PC-9 (cell line): ENCODE measurements at regions not wholly inside any gene's neighbourhood (a gene's known extent, or its start where the extent isn't known, plus 50 kb on each side); places are given as distances from the start of the nearest gene placed in this dataset.

ENCODE experiments used
- BruUV-seq: library from RNA; stranded (reverse); fragments of 400-500 nt; replicated peaks from 2 replicates; lab custom pipeline; 2021; lab: Mats Ljungman, UMichigan
- CTCF ChIA-PET: fragments of 300-600 bp; sonication (Branson Sonifier 250); formaldehyde crosslinking; loops from one replicate; lab custom pipeline; 2022; ENCODE audit warnings: antibody characterized with exemption; lab: Charles Lee
- POLR2A ChIA-PET: fragments of 300-600 bp; sonication (Branson Sonifier 250); formaldehyde crosslinking; loops from one replicate; lab custom pipeline; 2022; ENCODE audit warnings: antibody characterized with exemption; ENCODE audit not compliant: unreplicated experiment; lab: Charles Lee
- DNase-seq, 2 experiments: peaks; one replicate each; pipeline versions ENCODE4 v3.0.0 to v3.0.0-alpha.2; 2015 to 2022; ENCODE audit warnings: mixed read lengths in 1 of 2
- H2AFZ ChIP-seq: fragments of 200-600 bp; sonication (generic); 2 replicates; pipeline ENCODE4 v1.8.1; 2017; ENCODE audit warnings: antibody characterized with exemption
- H3F3A ChIP-seq: fragments of 200-600 bp; sonication (generic); 2 replicates; pipeline ENCODE4 v1.8.1; 2017; ENCODE audit warnings: antibody characterized with exemption, mild to moderate bottlenecking, low read depth; ENCODE audit not compliant: insufficient read depth
- H3K27ac ChIP-seq: fragments of 200-600 bp; sonication (generic); 2 replicates; pipeline ENCODE4 v1.6.1; 2016; ENCODE audit warnings: mixed run types
- H3K27me3 ChIP-seq: fragments of 200-600 bp; sonication (generic); 2 replicates; pipeline ENCODE4 v1.6.1; 2016; ENCODE audit warnings: low read depth, mixed run types; ENCODE audit not compliant: insufficient read depth
- H3K36me3 ChIP-seq: fragments of 200-600 bp; sonication (generic); 2 replicates; pipeline ENCODE4 v1.6.1; 2016; ENCODE audit warnings: low read depth, mixed run types
- H3K4me1 ChIP-seq: fragments of 200-600 bp; sonication (generic); replicated peaks from 2 replicates; pipeline ENCODE4 v1.6.1; 2016; ENCODE audit warnings: mixed run types; ENCODE audit not compliant: insufficient read depth
- H3K4me2 ChIP-seq: fragments of 200-600 bp; sonication (generic); 2 replicates; pipeline ENCODE4 v1.6.1; 2017; ENCODE audit warnings: mixed run types
- H3K4me3 ChIP-seq: fragments of 200-600 bp; sonication (generic); 2 replicates; pipeline ENCODE4 v1.6.1; 2016; ENCODE audit warnings: mixed run types
- H3K79me2 ChIP-seq: fragments of 200-600 bp; sonication (generic); 2 replicates; pipeline ENCODE4 v1.6.1; 2017; ENCODE audit warnings: low read depth, mixed run types
- H3K9me2 ChIP-seq: fragments of 200-600 bp; sonication (generic); 2 replicates; pipeline ENCODE4 v1.8.1; 2017; ENCODE audit warnings: mild to moderate bottlenecking; ENCODE audit not compliant: insufficient read depth
- H3K9me3 ChIP-seq: fragments of 200-600 bp; sonication (generic); 2 replicates; pipeline ENCODE4 v1.8.1; 2016; ENCODE audit warnings: low read depth; ENCODE audit not compliant: insufficient read depth
- H4K20me1 ChIP-seq: fragments of 200-600 bp; sonication (generic); 2 replicates; pipeline ENCODE4 v1.8.1; 2017; ENCODE audit not compliant: insufficient read depth
- EZH2 ChIP-seq: fragments of 200-600 bp; sonication (generic); IDR thresholded peaks from 2 replicates; pipeline ENCODE4 v1.8.0; 2017; ENCODE audit warnings: antibody characterized with exemption, low read depth
- intact Hi-C: fragments of 100-400 bp; cut with micrococcal nuclease; formaldehyde crosslinking; loops from one replicate; pipeline ENCODE4 v1.10.0; 2022; ENCODE audit not compliant: unreplicated experiment
- TF ChIP-seq, protein P1 (sequence below): fragments of 200-600 bp; sonication (generic); conservative IDR thresholded peaks from 2 replicates; pipeline ENCODE4 v1.6.1; 2017; ENCODE audit warnings: mixed run types, antibody characterized with exemption, mild to moderate bottlenecking, moderate library complexity

DNA sequence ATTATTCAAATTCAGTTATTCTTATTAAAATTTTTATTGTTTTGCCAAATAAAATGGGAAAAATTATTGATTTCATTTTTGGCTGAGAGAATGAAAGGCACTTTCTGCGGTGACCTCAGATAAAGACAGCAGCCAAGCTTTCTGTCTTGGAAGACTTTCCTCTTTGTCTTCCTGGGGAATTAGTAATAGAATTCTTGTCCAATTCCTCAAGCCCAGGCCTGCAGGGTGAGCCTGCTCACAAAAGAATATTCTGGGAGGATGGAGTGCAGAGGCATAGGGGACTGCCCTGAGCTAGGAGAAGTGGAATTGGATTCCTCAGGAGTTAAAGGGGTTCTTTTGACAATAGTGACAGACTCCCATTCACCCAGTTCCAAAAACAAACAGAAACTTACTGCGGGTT lies 614.5 kb upstream of the ADGRL2 start:
- H3F3A ChIP-seq, result no peaks in the 10 kb centered on the region
- ChIA-PET POLR2A (no interaction called here), CTCF (no interaction called here)
- H3K4me2 ChIP-seq, result no peak overlapping the region
- H3K27me3 ChIP-seq, result no peaks in the 10 kb centered on the region
- no TSS peak for BruUV-seq
- no peaks in the 10 kb centered on the region for H3K4me1 ChIP-seq
- H3K27ac ChIP-seq, result no peak overlapping the region
- intact Hi-C loops, result no loop called here
- TF ChIP-seq, protein P1, sequence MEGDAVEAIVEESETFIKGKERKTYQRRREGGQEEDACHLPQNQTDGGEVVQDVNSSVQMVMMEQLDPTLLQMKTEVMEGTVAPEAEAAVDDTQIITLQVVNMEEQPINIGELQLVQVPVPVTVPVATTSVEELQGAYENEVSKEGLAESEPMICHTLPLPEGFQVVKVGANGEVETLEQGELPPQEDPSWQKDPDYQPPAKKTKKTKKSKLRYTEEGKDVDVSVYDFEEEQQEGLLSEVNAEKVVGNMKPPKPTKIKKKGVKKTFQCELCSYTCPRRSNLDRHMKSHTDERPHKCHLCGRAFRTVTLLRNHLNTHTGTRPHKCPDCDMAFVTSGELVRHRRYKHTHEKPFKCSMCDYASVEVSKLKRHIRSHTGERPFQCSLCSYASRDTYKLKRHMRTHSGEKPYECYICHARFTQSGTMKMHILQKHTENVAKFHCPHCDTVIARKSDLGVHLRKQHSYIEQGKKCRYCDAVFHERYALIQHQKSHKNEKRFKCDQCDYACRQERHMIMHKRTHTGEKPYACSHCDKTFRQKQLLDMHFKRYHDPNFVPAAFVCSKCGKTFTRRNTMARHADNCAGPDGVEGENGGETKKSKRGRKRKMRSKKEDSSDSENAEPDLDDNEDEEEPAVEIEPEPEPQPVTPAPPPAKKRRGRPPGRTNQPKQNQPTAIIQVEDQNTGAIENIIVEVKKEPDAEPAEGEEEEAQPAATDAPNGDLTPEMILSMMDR, result no peak
- TF ChIP-seq EZH2, result no peak
- H4K20me1 ChIP-seq, result no peaks in the 10 kb centered on the region
- peaks cover 12% of the 10 kb centered on the region; the same call in 1 of the 2 replicates for H3K9me3 ChIP-seq
- no peaks in the 10 kb centered on the region for H3K9me2 ChIP-seq
- H3K4me3 ChIP-seq, result no peak overlapping the region
- DNase-seq, result no peak
- no peaks in the 10 kb centered on the region for H3K79me2 ChIP-seq
- H2AFZ ChIP-seq, result no peak overlapping the region
- H3K36me3 ChIP-seq, result no peaks in the 10 kb centered on the region

DNA sequence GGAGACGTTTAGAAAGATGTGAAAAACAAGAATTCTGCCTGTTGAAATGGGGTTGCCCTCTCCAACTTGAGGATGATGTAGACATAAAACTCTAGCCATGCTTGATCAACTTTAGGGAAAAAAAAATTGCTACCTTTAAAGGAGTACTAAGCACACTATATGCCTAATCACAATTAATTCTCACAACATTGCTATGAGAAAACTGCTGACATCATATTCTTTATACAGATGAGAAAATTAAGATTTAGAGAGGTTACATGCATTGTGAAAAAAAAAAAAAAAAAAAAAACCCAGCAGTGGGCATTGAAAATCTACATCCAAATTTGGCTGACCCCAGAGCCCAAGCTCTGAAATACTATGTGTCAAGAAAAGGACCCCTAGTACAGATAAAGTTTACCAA lies 617.2 kb upstream of the ADGRL2 start:
- Histone ChIP-seq H3K27ac (no peak overlapping the region), H2AFZ (no peak overlapping the region), H3K4me2 (no peak overlapping the region), H4K20me1 (no peaks in the 10 kb centered on the region), H3K36me3 (no peaks in the 10 kb centered on the region), H3K79me2 (no peaks in the 10 kb centered on the region), H3K4me3 (no peak overlapping the region), H3K9me2 (no peaks in the 10 kb centered on the region), H3F3A (peaks cover 5% of the 10 kb centered on the region; the same call in 1 of the 2 replicates), H3K27me3 (no peaks in the 10 kb centered on the region), H3K4me1 (peaks cover 12% of the 10 kb centered on the region), H3K9me3 (peaks cover 17% of the 10 kb centered on the region; the same call in 1 of the 2 replicates)
- CTCF ChIA-PET, result interaction anchor here (0.7 kb wide), 1 partner anchor 43 kb away, joined by 3 read pairs; no protein-coding TSS in a partner anchor
- BruUV-seq, result no TSS peak
- intact Hi-C loops, result no loop called here
- TF ChIP-seq, protein P1, result no peak
- no peak for TF ChIP-seq EZH2
- POLR2A ChIA-PET, result no interaction called here
- DNase-seq, result no peak

DNA sequence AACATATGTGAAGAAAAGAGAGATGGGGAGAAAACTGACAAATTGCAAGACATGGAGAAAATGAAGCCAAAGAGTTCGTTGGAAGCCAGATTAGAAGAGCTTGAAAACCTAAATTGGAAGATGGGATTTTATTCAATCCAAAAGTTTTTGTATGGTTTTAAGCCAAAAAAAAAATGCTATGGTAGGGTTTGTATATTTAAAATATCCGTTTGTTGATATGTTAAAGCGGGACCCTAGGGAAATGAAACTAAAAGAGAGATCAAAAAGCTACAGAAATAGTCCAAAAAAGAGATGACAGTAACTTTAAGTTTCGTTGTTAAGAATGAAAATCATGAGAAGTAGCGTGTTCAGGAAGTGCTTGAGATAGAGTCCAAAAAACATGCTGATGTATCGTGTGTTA lies 617.7 kb upstream of the ADGRL2 start:
- H3K27ac ChIP-seq, result no peak overlapping the region
- no peak overlapping the region for H3K4me3 ChIP-seq
- peaks cover 5% of the 10 kb centered on the region; the same call in 1 of the 2 replicates for H3F3A ChIP-seq
- H2AFZ ChIP-seq, result no peak overlapping the region
- intact Hi-C loops, result no loop called here
- CTCF ChIA-PET, result interaction anchor here (0.7 kb wide), 2 partner anchors 43 to 797 kb away, joined by 3 to 7 read pairs; no protein-coding TSS in a partner anchor
- no peaks in the 10 kb centered on the region for H3K79me2 ChIP-seq
- H3K4me1 ChIP-seq, result peaks cover 12% of the 10 kb centered on the region
- no peaks in the 10 kb centered on the region for H3K27me3 ChIP-seq
- BruUV-seq, result no TSS peak
- no peaks in the 10 kb centered on the region for H3K9me2 ChIP-seq
- TF ChIP-seq EZH2, result no peak
- TF ChIP-seq, protein P1, result no peak
- H3K4me2 ChIP-seq, result no peak overlapping the region
- DNase-seq, result no peak
- peaks cover 17% of the 10 kb centered on the region; the same call in 1 of the 2 replicates for H3K9me3 ChIP-seq
- H4K20me1 ChIP-seq, result no peaks in the 10 kb centered on the region
- POLR2A ChIA-PET, result no interaction called here
- no peaks in the 10 kb centered on the region for H3K36me3 ChIP-seq
